PC-3 (cell line): ENCODE measurements at regions not wholly inside any gene's neighbourhood (a gene's known extent, or its start where the extent isn't known, plus 50 kb on each side); places are given as distances from the start of the nearest gene placed in this dataset.

Experiments used
- ATAC-seq: fragments of 200-7000 bp; cut with Tn5 transposase; 2 replicates; pipeline ENCODE4 v1.9.1; 2020; ENCODE audit warnings: mild to moderate bottlenecking, moderate library complexity
- BruUV-seq: library from RNA; stranded (reverse); fragments of 400-500 nt; replicated peaks from 2 replicates; lab custom pipeline; 2021; lab: Mats Ljungman, UMichigan
- CTCF ChIA-PET: fragments of 300-600 bp; sonication (Branson Sonifier 250); formaldehyde crosslinking; loops from one replicate; lab custom pipeline; 2022; ENCODE audit warnings: antibody characterized with exemption; lab: Charles Lee
- POLR2A ChIA-PET: fragments of 300-600 bp; sonication (Branson Sonifier 250); formaldehyde crosslinking; loops from one replicate; lab custom pipeline; 2022; ENCODE audit warnings: antibody characterized with exemption; ENCODE audit not compliant: unreplicated experiment; lab: Charles Lee
- DNase-seq: peaks from one replicate; pipeline ENCODE4 v3.0.0-alpha.2; 2015
- H2AFZ ChIP-seq: fragments of 300-600 bp; sonication (generic); 2 replicates; pipeline ENCODE4 v1.6.0; 2016; ENCODE audit warnings: antibody characterized with exemption, low read length
- H3F3A ChIP-seq: fragments of 300-600 bp; sonication (generic); one replicate; pipeline ENCODE4 v1.6.0; 2017; ENCODE audit warnings: antibody characterized with exemption, low read length, control low read depth, mild to moderate bottlenecking; ENCODE audit not compliant: unreplicated experiment
- H3K27ac ChIP-seq: fragments of 300-600 bp; sonication (generic); 2 replicates; pipeline ENCODE4 v1.5.1; 2016; ENCODE audit warnings: mild to moderate bottlenecking, low read length
- H3K27me3 ChIP-seq: fragments of 300-600 bp; sonication (generic); 2 replicates; pipeline ENCODE4 v1.6.1; 2016; ENCODE audit warnings: low read length, mixed read lengths
- H3K36me3 ChIP-seq: fragments of 300-600 bp; sonication (generic); 2 replicates; pipeline ENCODE4 v1.6.1; 2016; ENCODE audit warnings: low read depth, mixed run types, low read length, mixed read lengths
- H3K4me1 ChIP-seq: fragments of 300-600 bp; sonication (generic); 2 replicates; pipeline ENCODE4 v1.5.1; 2016; ENCODE audit warnings: low read length; ENCODE audit not compliant: insufficient read depth
- H3K4me2 ChIP-seq: fragments of 300-600 bp; sonication (generic); 2 replicates; pipeline ENCODE4 v1.6.0; 2016; ENCODE audit warnings: low read length
- H3K4me3 ChIP-seq: fragments of 300-600 bp; sonication (generic); 2 replicates; pipeline ENCODE4 v1.5.1; 2016; ENCODE audit warnings: mild to moderate bottlenecking, low read length, mixed read lengths
- H3K79me2 ChIP-seq: fragments of 300-600 bp; sonication (generic); 2 replicates; pipeline ENCODE4 v1.6.1; 2017; ENCODE audit warnings: low read length, mixed read lengths
- H3K9ac ChIP-seq: fragments of 300-600 bp; sonication (generic); 2 replicates; pipeline ENCODE4 v1.6.0; 2016; ENCODE audit warnings: mild to moderate bottlenecking, low read length
- H3K9me2 ChIP-seq: fragments of 300-600 bp; sonication (generic); replicated peaks from 2 replicates; pipeline ENCODE4 v1.6.1; 2016; ENCODE audit warnings: mixed run types, low read length, mixed read lengths
- H3K9me3 ChIP-seq: fragments of 300-600 bp; sonication (generic); 2 replicates; pipeline ENCODE4 v1.6.1; 2016; ENCODE audit warnings: low read length, mixed read lengths
- H4K20me1 ChIP-seq: fragments of 300-600 bp; sonication (generic); 2 replicates; pipeline ENCODE4 v1.6.1; 2016; ENCODE audit warnings: low read length, mixed read lengths
- CTCF ChIP-seq: fragments of 300-600 bp; sonication (generic); conservative IDR thresholded peaks from 2 replicates; pipeline ENCODE4 v1.5.1; 2017; ENCODE audit warnings: antibody characterized with exemption, low read depth, mild to moderate bottlenecking, low read length
- EZH2 ChIP-seq: fragments of 300-600 bp; sonication (generic); IDR thresholded peaks from one replicate; pipeline ENCODE4 v1.6.1; 2017; ENCODE audit warnings: antibody characterized with exemption, mild to moderate bottlenecking, low read length; ENCODE audit not compliant: unreplicated experiment
- EZH2phosphoT487 ChIP-seq: fragments of 300-600 bp; sonication (generic); IDR thresholded peaks from 2 replicates; pipeline ENCODE4 v1.6.1; 2018; ENCODE audit warnings: mild to moderate bottlenecking, antibody characterized with exemption, low read length, borderline replicate concordance
- intact Hi-C: fragments of 100-400 bp; cut with micrococcal nuclease; formaldehyde crosslinking; loops from 2 replicates; pipeline ENCODE4 v1.9.0; 2023

- H3K36me3 ChIP-seq, result no peaks in the 10 kb centered on the region
- no peaks in the 10 kb centered on the region for H3K4me1 ChIP-seq
- no peak for ATAC-seq
- no peaks in the 10 kb centered on the region for H3K9me3 ChIP-seq
- DNase-seq, result no peak
- intact Hi-C loops, result no loop called here
- H3K79me2 ChIP-seq, result no peaks in the 10 kb centered on the region
- ChIA-PET CTCF (no interaction called here), POLR2A (no interaction called here)
- H3K9ac ChIP-seq, result no peak overlapping the region
- no peak overlapping the region for H3K27ac ChIP-seq
- H3K27me3 ChIP-seq, result peaks cover 17% of the 10 kb centered on the region; the same call in 1 of the 2 replicates
- no peak for TF ChIP-seq EZH2
- H3F3A ChIP-seq, result no peaks in the 10 kb centered on the region
- H3K9me2 ChIP-seq, result no peaks in the 10 kb centered on the region
- no peak overlapping the region for H3K4me2 ChIP-seq
- H3K4me3 ChIP-seq, result no peak overlapping the region
- no peak overlapping the region for H2AFZ ChIP-seq
- BruUV-seq, result no TSS peak
- H4K20me1 ChIP-seq, result no peaks in the 10 kb centered on the region
Observed at GRCh38 chr3:107092121-107092520, 285.1 kb upstream of the CCDC54 start.

GRCh38 chr3:107098864-107099263 is 278.4 kb upstream of the CCDC54 start:
- no peaks in the 10 kb centered on the region for H3K79me2 ChIP-seq
- no peak overlapping the region for H3K9ac ChIP-seq
- ATAC-seq (no peak), DNase-seq (no peak)
- H3K27ac ChIP-seq, result no peak overlapping the region
- no peaks in the 10 kb centered on the region for H3K36me3 ChIP-seq
- H3K9me2 ChIP-seq, result no peaks in the 10 kb centered on the region
- H3K4me2 ChIP-seq, result no peak overlapping the region
- no peak for TF ChIP-seq EZH2
- TF ChIP-seq CTCF, result no peak
- no peak for TF ChIP-seq EZH2phosphoT487
- no peaks in the 10 kb centered on the region for H3K4me1 ChIP-seq
- no peak overlapping the region for H2AFZ ChIP-seq
- ChIA-PET POLR2A (no interaction called here), CTCF (no interaction called here)
- peaks cover 11% of the 10 kb centered on the region; the same call in 1 of the 2 replicates for H3K27me3 ChIP-seq
- H4K20me1 ChIP-seq, result no peaks in the 10 kb centered on the region
- no peak overlapping the region for H3K4me3 ChIP-seq
- no peaks in the 10 kb centered on the region for H3F3A ChIP-seq
- intact Hi-C loops, result no loop called here
- BruUV-seq, result no TSS peak
- H3K9me3 ChIP-seq, result no peaks in the 10 kb centered on the region

GRCh38 chr3:107100137-107100536 is 277.1 kb upstream of the CCDC54 start:
- POLR2A ChIA-PET, result no interaction called here
- no peaks in the 10 kb centered on the region for H3K36me3 ChIP-seq
- no peaks in the 10 kb centered on the region for H3F3A ChIP-seq
- peaks cover 11% of the 10 kb centered on the region; the same call in 1 of the 2 replicates for H3K27me3 ChIP-seq
- H3K9ac ChIP-seq, result no peak overlapping the region
- no peak overlapping the region for H2AFZ ChIP-seq
- H3K79me2 ChIP-seq, result no peaks in the 10 kb centered on the region
- H4K20me1 ChIP-seq, result no peaks in the 10 kb centered on the region
- BruUV-seq, result no TSS peak
- no peak overlapping the region for H3K4me3 ChIP-seq
- H3K4me1 ChIP-seq, result no peaks in the 10 kb centered on the region
- ATAC-seq (no peak), DNase-seq (no peak)
- H3K9me2 ChIP-seq, result no peaks in the 10 kb centered on the region
- CTCF ChIA-PET, result no interaction called here
- no peak overlapping the region for H3K4me2 ChIP-seq
- intact Hi-C loops, result no loop called here
- no peak overlapping the region for H3K27ac ChIP-seq
- TF ChIP-seq EZH2, result no peak
- TF ChIP-seq EZH2phosphoT487, result no peak
- no peak for TF ChIP-seq CTCF
- H3K9me3 ChIP-seq, result no peaks in the 10 kb centered on the region
